K562 (cell line): ENCODE measurements at regions not wholly inside any gene's neighbourhood (a gene's known extent, or its start where the extent isn't known, plus 50 kb on each side); places are given as distances from the start of the nearest gene placed in this dataset.

Source experiments
- ATAC-seq: fragments of 200-7000 bp; cut with Tn5 transposase; 3 replicates; pipeline ENCODE4 v1.9.1; 2020; ENCODE audit warnings: moderate library complexity
- BruUV-seq: library from RNA; stranded (reverse); fragments of 400-500 nt; replicated peaks from 2 replicates; lab custom pipeline; 2021; lab: Mats Ljungman, UMichigan
- CTCF ChIA-PET: fragments of 300-600 bp; formaldehyde crosslinking; extraction: SDS; loops from one replicate; lab custom pipeline; 2021; ENCODE audit warnings: low intra/inter-chr PET ratio; lab: Yijun Ruan, JAX
- POLR2A ChIA-PET: fragments of 300-600, 350-650 bp; sonication (Branson Sonifier 250); formaldehyde crosslinking; extraction: SDS; loops from one replicate; lab custom pipeline; 2021; ENCODE audit warnings: antibody characterized with exemption, inconsistent platforms; lab: Yijun Ruan, JAX
- DNase-seq, 4 experiments: peaks; one replicate each; pipeline versions ENCODE4 v3.0.0 to v3.0.0-alpha.2; 2011 to 2018; ENCODE audit warnings: low spot score in 3 of 4, mixed read lengths in 3 of 4; ENCODE audit errors: extremely low read depth in 1 of 4
- FAIRE-seq: peaks from 2 replicates; lab custom pipeline; 2011; peaks lifted over from hg19 to GRCh38; lab: Jason Lieb, UNC
- H2AFZ ChIP-seq: 2 replicates; pipeline ENCODE4 v1.6.0; 2011; ENCODE audit warnings: low read depth, low read length, control low read depth, inconsistent platforms
- H3K27ac ChIP-seq: fragments of 200-600 bp; 3 replicates; pipeline ENCODE4 v1.8.0; 2011; ENCODE audit warnings: low read depth, mild to moderate bottlenecking, control low read depth, inconsistent platforms, low read length, moderate library complexity, mixed read lengths; ENCODE audit errors: extremely low read depth
- H3K27me3 ChIP-seq, 2 experiments: fragments of 300-600 bp in 1 of 2; 2 replicates in 1 of 2; 3 replicates in 1 of 2; pipeline versions ENCODE4 v1.6.0 to v1.8.0; 2011; ENCODE audit warnings: inconsistent platforms in 2 of 2, low read length in 2 of 2, mild to moderate bottlenecking in 1 of 2, mixed read lengths in 1 of 2, moderate library complexity in 1 of 2; ENCODE audit not compliant: control insufficient read depth in 2 of 2, insufficient read depth in 2 of 2
- H3K36me3 ChIP-seq: fragments of 300-600 bp; 3 replicates; pipeline ENCODE4 v1.8.0; 2011; ENCODE audit warnings: mild to moderate bottlenecking, low read length, inconsistent platforms; ENCODE audit not compliant: control insufficient read depth, insufficient read depth
- H3K4me1 ChIP-seq, 2 experiments: fragments of 200-600 bp in 1 of 2; replicated peaks in 1 of 2; 2 replicates in 1 of 2; 3 replicates in 1 of 2; pipeline versions ENCODE4 v1.5.1 to v1.8.0; 2011; ENCODE audit warnings: inconsistent platforms in 2 of 2, low read length in 2 of 2, mild to moderate bottlenecking in 1 of 2, mixed read lengths in 1 of 2, moderate library complexity in 1 of 2; ENCODE audit not compliant: control insufficient read depth in 2 of 2, insufficient read depth in 2 of 2
- H3K4me2 ChIP-seq: 2 replicates; pipeline ENCODE4 v1.6.1; 2011; ENCODE audit warnings: low read length, control low read depth, inconsistent platforms, mixed read lengths; ENCODE audit not compliant: insufficient read depth
- H3K4me3 ChIP-seq: fragments of 200-600 bp; sonication (generic), shearing (Covaris generic); 2 replicates; pipeline ENCODE4 v1.5.1; 2016; ENCODE audit warnings: control low read depth, inconsistent platforms
- H3K79me2 ChIP-seq: fragments of 200-600 bp; 3 replicates; pipeline ENCODE4 v1.8.0; 2011; ENCODE audit warnings: low read length, inconsistent platforms; ENCODE audit not compliant: control insufficient read depth, insufficient read depth
- H3K9ac ChIP-seq, 2 experiments: 2 replicates each; pipeline versions ENCODE4 v1.6.0 to v1.6.1; 2011; ENCODE audit warnings: low read depth in 2 of 2, low read length in 2 of 2, control low read depth in 1 of 2, inconsistent platforms in 1 of 2, mild to moderate bottlenecking in 1 of 2, mixed read lengths in 1 of 2; ENCODE audit not compliant: insufficient read depth in 1 of 2
- H3K9me1 ChIP-seq: one replicate; pipeline ENCODE4 v1.6.0; 2011; ENCODE audit warnings: inconsistent platforms, mild to moderate bottlenecking, low read length, moderate library complexity; ENCODE audit not compliant: control insufficient read depth, insufficient read depth
- H3K9me3 ChIP-seq: replicated peaks from 2 replicates; pipeline ENCODE4 v1.5.1; 2011; ENCODE audit warnings: low read depth, low read length, inconsistent platforms; ENCODE audit not compliant: control insufficient read depth, insufficient read depth
- H4K20me1 ChIP-seq: replicated peaks from 2 replicates; pipeline ENCODE4 v1.6.1; 2011; ENCODE audit warnings: low read length, inconsistent platforms, mixed read lengths; ENCODE audit not compliant: control insufficient read depth, insufficient read depth
- COPS2 ChIP-seq: fragments of 450-650 bp; conservative IDR thresholded peaks from 2 replicates; pipeline ENCODE4 v1.6.1; 2016; ENCODE audit warnings: mild to moderate bottlenecking, moderate library complexity
- ETV1 ChIP-seq: fragments of 450-650 bp; conservative IDR thresholded peaks from 2 replicates; pipeline ENCODE4 v1.6.1; 2016; ENCODE audit warnings: missing genetic modification characterization, control low read depth, low read depth, missing compliant biosample characterization
- HMG20B ChIP-seq: fragments of 250-450 bp; sonication (Bioruptor Pico); IDR thresholded peaks from 2 replicates; pipeline ENCODE4 v1.5.0; 2021; ENCODE audit warnings: mild to moderate bottlenecking
- KDM5B ChIP-seq: fragments of 200-600 bp; sonication (generic); IDR thresholded peaks from 2 replicates; pipeline ENCODE4 v1.6.1; 2012; ENCODE audit warnings: low read depth, mild to moderate bottlenecking, moderate library complexity, low read length, control low read depth, inconsistent platforms; ENCODE audit not compliant: insufficient replicate concordance
- L3MBTL2 ChIP-seq: fragments of 450-650 bp; IDR thresholded peaks from 2 replicates; pipeline ENCODE4 v1.6.1; 2016; ENCODE audit warnings: mild to moderate bottlenecking, moderate library complexity
- MAZ ChIP-seq, 2 experiments: fragments of 450-650 bp in 1 of 2; sonication (generic) in 1 of 2; formaldehyde crosslinking; IDR thresholded peaks in 1 of 2; conservative IDR thresholded peaks in 1 of 2; 2 replicates each; pipeline versions ENCODE4 v1.4.0 to v1.5.0; 2020; ENCODE audit warnings: mild to moderate bottlenecking in 1 of 2, missing genetic modification reagents in 1 of 2
- NR2F6 ChIP-seq: fragments of 450-650 bp; formaldehyde crosslinking; IDR thresholded peaks from 2 replicates; pipeline ENCODE4 v1.4.0; 2020; ENCODE audit warnings: mild to moderate bottlenecking
- RB1 ChIP-seq: fragments of 450-650 bp; IDR thresholded peaks from 2 replicates; pipeline ENCODE4 v1.6.1; 2017; ENCODE audit warnings: low read depth, mild to moderate bottlenecking
- SRSF3 ChIP-seq: fragments of 200-400 bp; formaldehyde crosslinking; IDR thresholded peaks from 2 replicates; pipeline ENCODE4 v1.6.1; 2016; ENCODE audit warnings: mild to moderate bottlenecking, low read length, moderate library complexity; ENCODE audit not compliant: insufficient read depth
- TAF7 ChIP-seq: fragments of 450-650 bp; IDR thresholded peaks from 2 replicates; pipeline ENCODE4 v1.6.1; 2016; ENCODE audit warnings: missing genetic modification characterization, missing compliant biosample characterization
- TEAD2 ChIP-seq: fragments of 450-650 bp; IDR thresholded peaks from 2 replicates; pipeline ENCODE4 v1.6.1; 2016; ENCODE audit warnings: missing genetic modification characterization, control low read depth, missing compliant biosample characterization
- ZFP30 ChIP-seq: fragments of 250-450 bp; sonication (Bioruptor Pico); IDR thresholded peaks from 2 replicates; pipeline ENCODE4 v1.8.0; 2022; ENCODE audit warnings: moderate library complexity, mild to moderate bottlenecking, inconsistent platforms, borderline replicate concordance
- ZNF121 ChIP-seq: sonication (generic); formaldehyde crosslinking; conservative IDR thresholded peaks from 2 replicates; pipeline ENCODE4 v1.8.0; 2022; ENCODE audit warnings: missing genetic modification reagents
- ZNF551 ChIP-seq: fragments of 250-450 bp; sonication (Bioruptor Pico); IDR thresholded peaks from 2 replicates; pipeline ENCODE4 v1.5.0; 2021; ENCODE audit warnings: mild to moderate bottlenecking, moderate library complexity
- WGBS: fragments of 100-300 bp; shearing (Covaris generic); methylation state at CpG from one replicate; pipeline ENCODE4 v1.1.6; 2016; ENCODE audit warnings: low coverage, mixed read lengths; ENCODE audit not compliant: insufficient coverage; ENCODE audit errors: missing lambda C conversion rate; 5-methylcytosine and 5-hydroxymethylcytosine counted together
- in situ Hi-C: fragments of 300-500 bp; cut with MboI; formaldehyde crosslinking; loops from 4 replicates; pipeline ENCODE4 v1.15.0; 2018; ENCODE audit warnings: inconsistent platforms, mixed read lengths
- intact Hi-C: fragments of 100-400 bp; cut with micrococcal nuclease; formaldehyde crosslinking; loops from 2 replicates; pipeline ENCODE4 v1.14.2; 2022
- TF ChIP-seq, protein P1 (sequence below): sonication (generic); formaldehyde crosslinking; IDR thresholded peaks from 2 replicates; pipeline ENCODE4 v1.8.1; 2023; ENCODE audit warnings: mild to moderate bottlenecking, missing genetic modification reagents, moderate library complexity
- TF ChIP-seq, protein P2 (sequence below): fragments of 450-650 bp; IDR thresholded peaks from 2 replicates; pipeline ENCODE4 v1.6.1; 2018; ENCODE audit not compliant: partially characterized antibody

DNA sequence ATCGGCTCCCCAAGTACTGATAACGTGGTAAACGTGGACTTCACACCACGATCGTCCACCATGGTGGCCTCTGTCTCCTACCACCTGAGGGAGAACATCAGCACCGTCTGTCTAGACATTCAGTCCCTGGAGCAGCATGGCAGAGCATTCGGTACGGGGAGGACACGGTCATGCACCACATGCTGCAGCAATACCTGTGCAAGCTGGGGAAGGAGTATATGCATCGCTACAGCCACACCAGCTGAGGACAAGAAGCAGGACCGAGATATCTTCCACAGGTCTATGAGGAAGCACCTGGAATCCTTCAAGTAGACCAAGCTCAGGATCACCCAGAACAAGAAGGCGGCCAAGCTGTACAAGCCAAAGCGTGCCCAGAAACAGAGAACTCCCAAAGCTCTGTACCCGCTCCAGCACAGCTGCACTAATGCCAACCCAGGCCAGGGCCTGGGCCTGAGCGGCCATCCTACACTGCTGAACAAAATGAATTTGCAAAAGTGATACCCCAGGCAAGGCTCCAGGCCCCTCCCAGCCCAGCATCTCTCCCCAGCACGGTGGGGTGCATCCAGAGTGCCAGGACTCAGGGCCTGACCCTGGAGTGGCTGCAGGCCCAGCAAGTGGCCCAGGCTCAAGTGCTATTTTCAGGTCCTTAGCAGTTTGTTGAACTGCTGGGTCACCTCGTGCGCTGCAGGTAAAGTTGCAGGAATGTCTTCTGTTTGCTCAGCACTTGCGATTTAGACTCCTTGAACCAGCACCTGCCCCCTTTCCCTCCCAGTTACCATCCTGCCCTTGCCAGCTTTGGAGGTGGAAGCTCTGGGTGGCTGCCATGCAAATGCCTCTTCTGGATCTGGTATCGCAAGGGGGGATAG is 119.3 kb upstream of the SERPIND1 start:
- ChIA-PET CTCF (interaction anchor here (0.7 kb wide), 1 partner anchor 48 kb away, joined by 3 read pairs; no protein-coding TSS in a partner anchor), POLR2A (interaction anchor here (0.6 to 1.8 kb wide), 9 partner anchors 9 to 380 kb away, joined by 3 to 11 read pairs (median 5); no protein-coding TSS in a partner anchor)
- Histone ChIP-seq H3K79me2 (no peaks in the 10 kb centered on the region), H3K36me3 (peaks cover 8% of the 10 kb centered on the region; the same call in 1 of the 3 replicates), H3K9me3 (no peaks in the 10 kb centered on the region), H2AFZ (no peak overlapping the region), H3K27me3 (peaks cover 58 to 59% of the 10 kb centered on the region in 2 experiments; a peak in 4 of 5 replicates), H3K4me3 (no peak overlapping the region), H3K27ac (no peak overlapping the region), H3K4me2 (no peak overlapping the region), H3K9me1 (peaks cover 5% of the 10 kb centered on the region), H4K20me1 (peaks cover 17% of the 10 kb centered on the region; the same call in 1 of the 2 replicates), H3K4me1 (peaks cover 0 to 9% of the 10 kb centered on the region in 2 experiments; a peak in 3 of 5 replicates), H3K9ac (peak overlapping the region in 1 of 2 experiments; percentile 78; a peak in 2 of 4 replicates)
- DNase-seq, result peak in 2 of 4 experiments; percentile 40 to 41
- intact Hi-C loops, result no loop called here
- no peak for ATAC-seq
- BruUV-seq, result no TSS peak
- WGBS, result 10% methylated on average over 20 of the region's 20 CpGs
- no peak for FAIRE-seq
- in situ Hi-C loops, result no loop called here
- no peak for TF ChIP-seq L3MBTL2
- TF ChIP-seq ZNF121 (CRISPR knock-in tag), result no peak
- TF ChIP-seq TEAD2 (tag), result no peak
- no peak for TF ChIP-seq NR2F6 (CRISPR knock-in tag)
- TF ChIP-seq KDM5B, result no peak
- no peak for TF ChIP-seq ZFP30
- no peak for TF ChIP-seq SRSF3
- TF ChIP-seq ZNF551 (CRISPR knock-in tag), result no peak
- no peak for TF ChIP-seq HMG20B
- TF ChIP-seq, protein P1, sequence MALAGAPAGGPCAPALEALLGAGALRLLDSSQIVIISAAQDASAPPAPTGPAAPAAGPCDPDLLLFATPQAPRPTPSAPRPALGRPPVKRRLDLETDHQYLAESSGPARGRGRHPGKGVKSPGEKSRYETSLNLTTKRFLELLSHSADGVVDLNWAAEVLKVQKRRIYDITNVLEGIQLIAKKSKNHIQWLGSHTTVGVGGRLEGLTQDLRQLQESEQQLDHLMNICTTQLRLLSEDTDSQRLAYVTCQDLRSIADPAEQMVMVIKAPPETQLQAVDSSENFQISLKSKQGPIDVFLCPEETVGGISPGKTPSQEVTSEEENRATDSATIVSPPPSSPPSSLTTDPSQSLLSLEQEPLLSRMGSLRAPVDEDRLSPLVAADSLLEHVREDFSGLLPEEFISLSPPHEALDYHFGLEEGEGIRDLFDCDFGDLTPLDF (CRISPR knock-in tag), result no peak
- TF ChIP-seq, protein P2, sequence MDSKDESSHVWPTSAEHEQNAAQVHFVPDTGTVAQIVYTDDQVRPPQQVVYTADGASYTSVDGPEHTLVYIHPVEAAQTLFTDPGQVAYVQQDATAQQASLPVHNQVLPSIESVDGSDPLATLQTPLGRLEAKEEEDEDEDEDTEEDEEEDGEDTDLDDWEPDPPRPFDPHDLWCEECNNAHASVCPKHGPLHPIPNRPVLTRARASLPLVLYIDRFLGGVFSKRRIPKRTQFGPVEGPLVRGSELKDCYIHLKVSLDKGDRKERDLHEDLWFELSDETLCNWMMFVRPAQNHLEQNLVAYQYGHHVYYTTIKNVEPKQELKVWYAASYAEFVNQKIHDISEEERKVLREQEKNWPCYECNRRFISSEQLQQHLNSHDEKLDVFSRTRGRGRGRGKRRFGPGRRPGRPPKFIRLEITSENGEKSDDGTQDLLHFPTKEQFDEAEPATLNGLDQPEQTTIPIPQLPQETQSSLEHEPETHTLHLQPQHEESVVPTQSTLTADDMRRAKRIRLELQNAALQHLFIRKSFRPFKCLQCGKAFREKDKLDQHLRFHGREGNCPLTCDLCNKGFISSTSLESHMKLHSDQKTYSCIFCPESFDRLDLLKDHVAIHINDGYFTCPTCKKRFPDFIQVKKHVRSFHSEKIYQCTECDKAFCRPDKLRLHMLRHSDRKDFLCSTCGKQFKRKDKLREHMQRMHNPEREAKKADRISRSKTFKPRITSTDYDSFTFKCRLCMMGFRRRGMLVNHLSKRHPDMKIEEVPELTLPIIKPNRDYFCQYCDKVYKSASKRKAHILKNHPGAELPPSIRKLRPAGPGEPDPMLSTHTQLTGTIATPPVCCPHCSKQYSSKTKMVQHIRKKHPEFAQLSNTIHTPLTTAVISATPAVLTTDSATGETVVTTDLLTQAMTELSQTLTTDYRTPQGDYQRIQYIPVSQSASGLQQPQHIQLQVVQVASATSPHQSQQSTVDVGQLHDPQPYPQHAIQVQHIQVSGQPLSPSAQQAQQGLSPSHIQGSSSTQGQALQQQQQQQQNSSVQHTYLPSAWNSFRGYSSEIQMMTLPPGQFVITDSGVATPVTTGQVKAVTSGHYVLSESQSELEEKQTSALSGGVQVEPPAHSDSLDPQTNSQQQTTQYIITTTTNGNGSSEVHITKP, result no peak
- no peak for TF ChIP-seq RB1
- no peak for TF ChIP-seq ETV1 (tag)
- TF ChIP-seq TAF7 (tag), result no peak
- no peak for TF ChIP-seq MAZ (CRISPR knock-in tag; conservative IDR thresholded peaks at IDR 0.05 in 1 of 2, IDR thresholded peaks at IDR 0.05 in 1 of 2)
- TF ChIP-seq COPS2, result no peak
